Activated naive CD8-positive, alpha-beta T cell treated with anti-CD3 and anti-CD28 coated beads for 36 hours (primary cell): ENCODE measurements at regions not wholly inside any gene's neighbourhood (a gene's known extent, or its start where the extent isn't known, plus 50 kb on each side); places are given as distances from the start of the nearest gene placed in this dataset.
"Not testable (repeated sequence)": the region's sequence is repeated elsewhere in the genome, so short reads cannot be mapped to it uniquely, and the experiment has no call there.

Experiments
- DNase-seq: peaks from one replicate; pipeline ENCODE4 v3.0.0; 2021
- H3K27ac Mint-ChIP-seq: one replicate; pipeline ENCODE4 v1.8.0; 2022; ENCODE audit warnings: mild to moderate bottlenecking, moderate library complexity, mixed read lengths
- H3K27me3 Mint-ChIP-seq: one replicate; pipeline ENCODE4 v1.8.0; 2022; ENCODE audit warnings: mild to moderate bottlenecking, mixed read lengths
- H3K36me3 Mint-ChIP-seq: one replicate; pipeline ENCODE4 v1.8.0; 2021; ENCODE audit warnings: mild to moderate bottlenecking, mixed read lengths
- H3K4me1 Mint-ChIP-seq: one replicate; pipeline ENCODE4 v1.8.0; 2021; ENCODE audit warnings: mixed read lengths
- H3K4me3 Mint-ChIP-seq: one replicate; pipeline ENCODE4 v1.8.0; 2022; ENCODE audit warnings: mild to moderate bottlenecking, moderate library complexity, mixed read lengths
- H3K9me3 Mint-ChIP-seq: one replicate; pipeline ENCODE4 v1.8.0; 2022; ENCODE audit warnings: mixed read lengths

DNA sequence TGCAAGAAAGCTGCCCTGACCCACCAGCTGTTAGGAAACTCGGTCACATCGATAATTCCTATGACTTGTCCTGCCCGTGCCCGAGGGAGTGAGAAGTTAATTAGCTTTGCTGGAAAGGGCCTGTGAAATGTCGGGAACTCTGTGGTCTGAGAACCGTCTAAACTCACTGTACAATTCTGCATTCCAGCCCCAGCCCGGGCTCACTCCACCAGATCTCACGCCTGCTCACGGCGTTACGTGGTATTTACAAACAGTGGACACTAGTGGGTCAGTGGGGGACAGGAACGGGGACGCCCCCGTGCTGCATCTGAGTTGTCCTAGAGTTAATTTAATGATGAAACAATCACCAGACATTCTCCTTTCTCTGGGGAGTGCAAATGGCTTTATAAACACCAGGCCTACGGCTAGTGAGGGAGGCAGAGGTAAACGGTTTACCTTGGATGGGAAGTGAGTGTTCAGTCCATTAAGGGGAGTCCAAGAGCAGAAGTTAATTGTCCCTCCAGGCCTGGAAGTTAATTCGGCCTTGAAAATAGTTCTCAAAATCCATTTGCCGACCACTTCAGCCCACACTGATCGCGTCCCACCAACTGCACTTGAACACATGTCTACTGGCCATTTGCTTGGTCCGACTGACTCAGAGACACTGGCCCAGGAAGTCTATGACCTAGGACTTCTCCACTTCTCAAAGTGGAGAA, 93.5 kb upstream of the MED13L start:
- Mint-ChIP-seq H3K4me3 (no peak overlapping the region), H3K27me3 (no peaks in the 10 kb centered on the region), H3K9me3 (peaks cover 3% of the 10 kb centered on the region), H3K27ac (no peak overlapping the region), H3K4me1 (peaks cover 2% of the 10 kb centered on the region), H3K36me3 (no peaks in the 10 kb centered on the region)
- no peak for DNase-seq

DNA sequence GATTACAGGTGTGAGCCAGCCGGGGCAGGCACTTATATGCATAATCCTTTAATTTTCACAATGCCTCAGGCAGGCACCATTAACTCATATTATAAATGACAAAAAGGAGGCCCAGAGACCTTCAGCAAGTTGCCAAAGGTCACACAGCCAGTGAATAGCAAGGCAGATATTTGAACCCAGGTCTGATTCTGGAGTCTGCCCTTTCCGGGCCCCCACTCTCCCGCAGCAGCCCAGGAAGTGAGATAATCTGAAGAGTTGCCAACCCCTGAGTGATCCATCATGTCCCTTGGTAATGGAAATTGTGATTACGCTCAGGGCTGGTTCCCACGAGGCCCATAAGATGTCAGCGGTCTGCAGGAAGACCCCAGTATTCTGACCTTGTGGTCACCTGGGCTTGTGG, 95.3 kb upstream of the MED13L start:
- Mint-ChIP-seq H3K4me3 (no peak overlapping the region), H3K4me1 (peaks cover 15% of the 10 kb centered on the region), H3K36me3 (no peaks in the 10 kb centered on the region), H3K9me3 (peaks cover 3% of the 10 kb centered on the region), H3K27ac (no peak overlapping the region), H3K27me3 (no peaks in the 10 kb centered on the region)
- no peak for DNase-seq

DNA sequence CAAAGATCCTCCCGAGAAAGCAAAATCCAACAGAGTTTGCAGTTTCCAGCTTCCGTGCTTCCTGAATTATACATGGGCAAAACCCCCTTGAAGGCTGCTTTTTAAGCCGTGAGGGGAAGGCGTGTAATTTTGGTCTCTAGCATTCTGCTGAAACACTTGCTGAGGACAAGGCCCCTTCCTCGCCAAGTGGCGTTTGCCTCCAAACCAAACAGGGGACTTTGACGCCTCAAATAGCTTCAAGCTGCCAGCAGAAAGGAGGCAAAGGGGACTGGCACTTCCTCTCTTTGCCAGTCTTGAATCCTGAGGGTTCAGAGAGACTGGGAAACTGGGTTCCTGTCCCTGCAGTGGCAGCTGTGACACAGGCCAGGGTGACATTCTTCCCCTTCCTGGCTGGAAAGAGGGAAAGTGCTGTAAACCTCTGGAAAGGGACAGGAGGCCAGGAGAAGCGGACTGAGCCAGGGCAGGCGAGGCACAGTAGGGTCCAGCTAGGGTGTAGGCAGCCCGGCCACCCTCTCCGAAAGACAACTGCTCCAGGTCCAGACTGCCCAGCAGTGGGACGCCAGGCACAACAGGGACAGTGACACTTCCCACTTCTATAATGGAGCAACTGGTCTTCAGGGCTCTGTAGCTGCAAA, 96.2 kb upstream of the MED13L start:
- H3K9me3 Mint-ChIP-seq, result peaks cover 3% of the 10 kb centered on the region
- no peaks in the 10 kb centered on the region for H3K36me3 Mint-ChIP-seq
- no peak overlapping the region for H3K4me3 Mint-ChIP-seq
- H3K27me3 Mint-ChIP-seq, result no peaks in the 10 kb centered on the region
- peaks cover 15% of the 10 kb centered on the region for H3K4me1 Mint-ChIP-seq
- no peak overlapping the region for H3K27ac Mint-ChIP-seq
- no peak for DNase-seq

DNA sequence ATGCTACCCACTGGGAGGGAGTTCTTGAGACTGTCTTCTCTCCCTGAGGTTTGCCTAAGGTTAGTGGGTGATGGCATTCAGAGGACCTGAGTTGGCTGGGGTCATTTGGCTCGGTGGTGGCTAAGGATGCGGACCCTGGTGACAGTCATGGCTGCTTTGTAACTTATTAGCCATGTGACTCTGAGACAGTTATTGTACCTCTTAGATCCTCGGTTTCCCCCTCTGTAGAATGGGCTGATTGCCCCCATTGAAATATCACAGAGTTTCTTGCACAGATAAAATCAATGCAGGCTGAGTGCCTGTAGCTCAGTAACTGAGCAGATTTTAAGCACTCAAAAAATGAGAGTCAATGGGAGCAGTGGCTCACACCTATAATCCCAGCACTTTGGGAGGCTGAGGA, 96.7 kb upstream of the MED13L start:
- H3K27me3 Mint-ChIP-seq, result no peaks in the 10 kb centered on the region
- DNase-seq, result no peak
- H3K36me3 Mint-ChIP-seq, result no peaks in the 10 kb centered on the region
- no peak overlapping the region for H3K27ac Mint-ChIP-seq
- H3K4me1 Mint-ChIP-seq, result peaks cover 15% of the 10 kb centered on the region
- H3K9me3 Mint-ChIP-seq, result peaks cover 3% of the 10 kb centered on the region
- H3K4me3 Mint-ChIP-seq, result no peak overlapping the region

DNA sequence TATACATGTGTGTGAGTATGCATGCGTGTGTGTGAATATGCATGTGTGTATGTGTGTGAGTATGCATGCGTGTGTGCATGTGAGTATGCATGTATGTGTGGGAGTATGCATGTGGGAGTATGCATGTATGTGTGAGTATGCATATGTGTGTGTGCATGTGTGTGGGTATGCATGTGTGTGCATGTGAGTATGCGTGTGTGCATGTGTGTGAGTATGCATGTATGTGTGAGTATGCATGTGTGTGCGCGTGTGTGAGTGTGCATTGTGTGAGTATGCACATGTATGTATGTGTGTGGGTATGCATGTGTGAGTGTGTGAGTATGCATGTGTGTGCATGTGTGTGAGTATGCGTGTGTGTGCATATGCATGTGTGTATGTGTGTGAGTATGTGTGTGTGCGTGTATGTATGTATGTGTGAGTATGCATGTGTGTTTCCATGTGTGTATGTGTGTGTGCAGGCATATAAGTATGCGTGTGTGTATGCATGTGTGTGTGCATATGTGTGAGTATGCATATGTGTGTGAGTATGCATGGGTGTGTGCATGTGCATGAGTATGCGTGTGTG, 97.9 kb upstream of the MED13L start:
- peaks cover 17% of the 10 kb centered on the region for H3K4me1 Mint-ChIP-seq
- no peak overlapping the region for H3K4me3 Mint-ChIP-seq
- H3K9me3 Mint-ChIP-seq, result peaks cover 3% of the 10 kb centered on the region
- H3K27me3 Mint-ChIP-seq, result no peaks in the 10 kb centered on the region
- no peak for DNase-seq
- no peak overlapping the region for H3K27ac Mint-ChIP-seq
- no peaks in the 10 kb centered on the region for H3K36me3 Mint-ChIP-seq

DNA sequence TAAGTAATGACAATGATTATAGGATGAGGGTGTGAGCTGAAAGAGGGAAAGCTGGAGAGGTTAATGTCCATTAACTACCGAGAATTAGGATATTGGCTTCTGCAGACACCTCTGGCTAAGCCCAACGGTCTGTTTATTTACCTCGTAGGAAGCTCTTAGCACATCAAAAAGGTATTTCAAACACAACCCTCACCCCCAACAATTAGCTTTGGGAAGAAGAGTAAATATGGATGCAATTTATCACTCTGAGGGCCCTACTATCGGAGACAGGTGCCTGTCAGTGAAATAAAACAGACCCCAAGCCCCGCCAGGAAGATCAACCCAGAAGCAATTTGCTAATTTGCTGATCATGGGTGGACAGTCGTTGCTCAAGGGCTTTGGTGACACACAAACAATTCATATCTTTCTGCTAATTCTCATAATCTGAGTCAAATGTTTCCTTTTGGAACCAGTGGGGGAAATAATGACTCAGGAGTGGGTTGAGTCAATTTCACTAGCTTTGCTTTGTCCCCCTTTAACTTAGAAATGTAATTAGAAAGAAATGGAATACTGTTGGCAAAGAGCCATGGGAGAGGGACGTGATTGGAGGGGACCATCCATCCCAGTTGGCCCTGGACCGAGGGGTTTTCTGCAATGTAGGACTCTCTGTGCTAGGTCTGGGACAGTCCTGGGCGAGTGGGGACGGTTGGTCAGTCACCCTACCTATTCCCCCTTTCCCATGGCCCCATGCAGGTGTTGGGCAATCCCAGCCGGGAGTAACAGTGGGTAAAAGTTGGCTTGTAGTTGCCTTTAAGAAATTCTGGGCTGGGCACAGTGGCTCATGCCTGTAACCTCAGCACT, 99.1 kb upstream of the MED13L start:
- Mint-ChIP-seq H3K36me3 (no peaks in the 10 kb centered on the region), H3K4me3 (no peak overlapping the region), H3K27me3 (no peaks in the 10 kb centered on the region), H3K27ac (no peak overlapping the region), H3K9me3 (peaks cover 3% of the 10 kb centered on the region), H3K4me1 (peaks cover 17% of the 10 kb centered on the region)
- no peak for DNase-seq

DNA sequence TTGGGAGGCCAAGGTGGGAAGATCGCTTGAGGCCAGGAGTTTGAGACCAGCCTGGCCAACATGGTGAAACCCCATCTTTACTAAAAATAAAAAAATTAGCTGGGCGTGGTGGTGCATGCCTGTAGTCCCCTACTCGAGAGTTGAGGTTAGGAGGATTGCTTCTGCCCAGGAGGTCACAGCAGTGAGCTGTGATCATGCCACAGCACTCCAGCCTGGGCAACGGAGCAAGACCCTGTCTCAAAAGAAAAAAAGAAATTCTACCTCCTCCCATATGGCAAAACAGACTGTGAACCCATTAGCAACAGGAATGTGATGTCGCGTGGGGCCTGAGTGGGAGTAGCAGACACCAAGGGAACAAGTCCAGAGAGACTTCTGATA, 99.7 kb upstream of the MED13L start:
- peaks cover 17% of the 10 kb centered on the region for H3K4me1 Mint-ChIP-seq
- H3K36me3 Mint-ChIP-seq, DNase-seq, H3K27ac Mint-ChIP-seq, H3K4me3 Mint-ChIP-seq, H3K27me3 Mint-ChIP-seq, H3K9me3 Mint-ChIP-seq: not testable (repeated sequence)

DNA sequence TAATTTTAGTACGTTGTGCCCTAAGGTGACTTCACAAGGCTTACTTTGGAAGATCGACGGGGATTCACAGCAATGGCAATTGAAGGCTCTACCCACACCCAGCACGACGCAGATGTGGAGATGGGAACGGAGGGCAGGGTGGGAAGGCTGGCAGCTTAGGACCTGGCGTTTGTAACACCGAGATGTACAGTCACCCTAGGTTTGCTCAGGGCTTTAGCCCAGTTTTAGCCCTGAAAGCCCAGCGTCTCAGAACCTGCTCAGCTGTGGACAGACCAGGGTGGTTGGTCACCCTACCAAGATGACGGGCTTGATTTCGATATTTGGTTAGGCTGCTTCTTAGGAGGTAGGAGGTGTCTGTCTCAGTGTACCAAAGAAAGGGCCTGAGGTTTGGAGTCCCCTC, 100.5 kb upstream of the MED13L start:
- H3K36me3 Mint-ChIP-seq, result no peaks in the 10 kb centered on the region
- H3K27ac Mint-ChIP-seq, result no peak overlapping the region
- H3K9me3 Mint-ChIP-seq, result peaks cover 3% of the 10 kb centered on the region
- DNase-seq, result no peak
- H3K4me1 Mint-ChIP-seq, result peaks cover 17% of the 10 kb centered on the region
- H3K27me3 Mint-ChIP-seq, result no peaks in the 10 kb centered on the region
- no peak overlapping the region for H3K4me3 Mint-ChIP-seq

DNA sequence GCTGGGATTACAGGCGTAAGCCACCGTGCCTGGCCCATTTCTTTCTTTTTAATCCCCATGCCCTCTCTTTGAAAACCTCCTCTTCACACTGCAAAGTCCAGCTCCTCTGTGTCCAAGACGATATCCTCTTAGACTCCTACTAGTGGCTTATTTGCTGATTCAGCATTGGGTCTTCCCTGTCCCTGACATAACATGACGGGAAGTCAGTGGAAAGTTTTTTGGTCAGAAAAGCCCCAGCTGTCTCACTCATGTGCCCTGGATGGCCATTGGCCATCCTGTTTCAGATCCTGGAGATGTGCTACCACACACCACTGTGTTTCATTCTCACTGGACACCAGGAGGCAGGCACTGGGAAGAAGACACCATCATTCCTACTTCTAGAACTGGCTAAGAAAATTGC, 102.6 kb upstream of the MED13L start:
- H3K36me3 Mint-ChIP-seq, result no peaks in the 10 kb centered on the region
- no peak overlapping the region for H3K27ac Mint-ChIP-seq
- no peak for DNase-seq
- no peak overlapping the region for H3K4me3 Mint-ChIP-seq
- H3K4me1 Mint-ChIP-seq, result peaks cover 20% of the 10 kb centered on the region
- peaks cover 3% of the 10 kb centered on the region for H3K9me3 Mint-ChIP-seq
- H3K27me3 Mint-ChIP-seq, result no peaks in the 10 kb centered on the region

DNA sequence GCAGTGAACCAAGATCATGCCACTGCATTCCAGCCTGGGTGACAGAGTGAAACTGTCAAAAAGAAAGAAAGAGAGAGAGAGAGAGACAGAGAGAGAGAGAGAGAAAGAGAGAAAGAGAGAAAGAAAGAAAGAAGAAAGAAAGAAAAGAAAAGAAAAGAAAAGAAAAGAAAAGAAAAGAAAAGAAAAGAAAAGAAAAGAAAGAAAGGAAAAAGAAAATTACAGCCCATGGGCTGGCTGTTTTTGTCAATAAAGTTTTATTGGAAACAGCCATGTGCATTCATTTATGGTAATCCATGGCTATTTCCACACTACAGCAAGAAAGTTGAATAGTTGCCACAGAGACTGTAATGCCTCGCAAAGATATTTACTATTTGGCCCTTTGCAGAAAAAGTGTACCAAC, 103.2 kb upstream of the MED13L start:
- H3K27ac Mint-ChIP-seq, DNase-seq, H3K36me3 Mint-ChIP-seq, H3K4me3 Mint-ChIP-seq, H3K27me3 Mint-ChIP-seq, H3K9me3 Mint-ChIP-seq: not testable (repeated sequence)
- H3K4me1 Mint-ChIP-seq, result peaks cover 21% of the 10 kb centered on the region

DNA sequence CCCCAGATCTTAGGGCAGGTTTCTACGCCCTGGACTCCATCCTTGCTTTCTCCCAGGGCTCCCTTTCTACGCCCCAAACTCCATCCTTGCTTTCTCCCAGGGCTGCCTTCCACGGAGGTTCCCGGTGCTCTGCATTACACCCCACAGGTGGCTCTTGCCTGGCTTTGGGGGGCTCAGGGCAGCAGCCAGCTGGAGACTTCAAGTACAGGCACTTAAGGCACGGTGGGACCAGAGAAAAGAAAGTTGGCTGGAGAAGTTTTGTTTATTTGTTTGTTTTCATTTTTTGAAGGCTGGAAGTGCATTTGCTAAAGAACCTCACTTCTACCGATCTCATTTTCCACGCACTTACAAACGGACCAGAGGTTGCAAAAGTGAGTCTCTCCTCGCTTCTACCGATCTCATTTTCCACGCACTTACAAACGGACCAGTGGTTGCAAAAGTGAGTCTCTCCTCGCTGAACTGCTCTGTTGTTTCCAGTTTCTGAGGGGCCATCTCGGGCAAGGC, 103.8 kb upstream of the MED13L start:
- Mint-ChIP-seq H3K36me3 (no peaks in the 10 kb centered on the region), H3K4me1 (peaks cover 16% of the 10 kb centered on the region), H3K4me3 (no peak overlapping the region), H3K27me3 (no peaks in the 10 kb centered on the region), H3K9me3 (no peaks in the 10 kb centered on the region), H3K27ac (no peak overlapping the region)
- no peak for DNase-seq

DNA sequence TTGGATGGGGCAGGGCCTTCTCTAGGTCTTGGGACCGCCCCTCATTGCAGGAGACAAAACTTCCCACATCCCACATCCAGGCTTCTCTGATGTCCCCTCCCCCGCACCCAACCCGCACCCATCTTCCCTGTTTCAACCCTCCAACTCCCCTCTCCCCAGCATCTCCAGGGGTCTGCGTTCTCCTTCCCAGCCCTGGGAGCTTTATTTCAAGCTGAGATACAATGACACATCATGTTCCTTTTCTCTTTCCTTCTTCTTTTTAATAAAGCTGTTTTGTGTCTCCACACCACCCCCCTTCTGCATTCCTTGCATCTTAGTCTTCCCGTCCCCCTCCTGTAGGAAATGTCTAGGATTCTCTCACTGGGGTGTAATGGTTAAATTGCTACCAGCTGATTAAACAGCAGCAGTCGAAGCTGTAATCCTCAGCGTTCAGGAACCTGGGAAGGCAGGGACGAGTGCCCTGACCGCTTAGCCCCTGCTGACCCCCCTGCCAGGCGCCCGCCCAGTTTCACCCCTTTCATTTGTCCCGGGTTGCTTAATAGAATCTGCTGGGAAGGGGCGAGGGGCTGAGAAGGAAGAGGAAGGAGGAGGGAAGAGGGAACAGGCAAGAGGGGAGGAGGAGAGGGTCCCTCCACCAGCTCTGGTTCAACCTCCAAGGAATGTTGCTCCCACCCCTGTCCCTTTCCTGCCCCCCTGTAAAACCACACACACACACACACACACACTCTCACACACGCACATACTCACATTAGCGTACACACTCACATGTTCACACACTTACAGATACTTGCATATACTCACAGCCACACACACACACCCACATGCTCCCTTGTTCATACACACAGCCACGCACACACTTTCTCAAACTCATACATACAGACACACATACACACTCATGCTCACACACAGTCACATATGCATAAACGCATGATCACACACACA, 104.5 kb upstream of the MED13L start:
- H3K4me3 Mint-ChIP-seq, result no peak overlapping the region
- H3K27ac Mint-ChIP-seq, result no peak overlapping the region
- no peaks in the 10 kb centered on the region for H3K36me3 Mint-ChIP-seq
- H3K4me1 Mint-ChIP-seq, result peaks cover 9% of the 10 kb centered on the region
- no peaks in the 10 kb centered on the region for H3K27me3 Mint-ChIP-seq
- DNase-seq, result no peak
- no peaks in the 10 kb centered on the region for H3K9me3 Mint-ChIP-seq

DNA sequence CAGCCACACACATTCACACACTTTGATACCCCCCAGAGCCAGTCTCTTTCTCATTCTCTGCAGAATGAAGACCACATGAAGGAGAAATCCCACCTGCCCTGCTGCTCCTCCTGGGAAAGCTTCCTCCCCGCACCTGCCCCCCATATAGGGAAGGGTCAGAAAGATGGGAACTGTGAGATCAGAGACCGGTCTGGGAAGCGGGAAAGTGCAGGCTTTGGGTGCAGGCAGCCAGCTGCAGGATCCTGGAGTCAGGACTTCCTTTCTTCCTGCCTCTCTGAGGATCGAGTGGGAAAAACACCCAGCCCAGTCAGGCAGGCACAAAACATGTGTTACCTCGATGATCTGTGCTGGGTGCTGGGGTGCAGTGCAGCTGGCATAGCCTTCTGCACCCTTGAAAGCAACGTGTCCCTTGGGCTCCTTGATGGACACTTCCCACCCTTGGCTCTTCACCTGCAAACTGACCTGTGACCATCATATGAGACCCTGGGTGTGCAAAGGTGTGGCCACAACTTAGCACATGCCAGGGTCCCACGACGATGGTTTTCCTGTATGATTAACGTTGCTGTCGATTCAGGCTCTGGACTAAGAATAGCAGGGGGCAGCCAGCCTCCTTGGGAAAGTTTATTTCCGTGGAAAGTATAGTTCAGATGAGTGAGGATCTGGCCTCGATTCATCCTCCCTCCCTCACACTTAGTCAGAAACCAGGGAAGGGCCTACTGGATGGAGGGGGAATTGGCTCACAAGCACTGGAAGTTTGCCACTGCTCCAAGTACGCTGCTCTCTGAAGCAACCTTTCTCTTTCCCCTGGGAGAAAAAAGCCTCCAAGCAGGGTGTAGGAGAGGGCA, 105.4 kb upstream of the MED13L start:
- H3K36me3 Mint-ChIP-seq, result no peaks in the 10 kb centered on the region
- H3K4me1 Mint-ChIP-seq, result peaks cover 6% of the 10 kb centered on the region
- H3K4me3 Mint-ChIP-seq, result no peak overlapping the region
- no peaks in the 10 kb centered on the region for H3K27me3 Mint-ChIP-seq
- H3K9me3 Mint-ChIP-seq, result no peaks in the 10 kb centered on the region
- no peak for DNase-seq
- H3K27ac Mint-ChIP-seq, result no peak overlapping the region

DNA sequence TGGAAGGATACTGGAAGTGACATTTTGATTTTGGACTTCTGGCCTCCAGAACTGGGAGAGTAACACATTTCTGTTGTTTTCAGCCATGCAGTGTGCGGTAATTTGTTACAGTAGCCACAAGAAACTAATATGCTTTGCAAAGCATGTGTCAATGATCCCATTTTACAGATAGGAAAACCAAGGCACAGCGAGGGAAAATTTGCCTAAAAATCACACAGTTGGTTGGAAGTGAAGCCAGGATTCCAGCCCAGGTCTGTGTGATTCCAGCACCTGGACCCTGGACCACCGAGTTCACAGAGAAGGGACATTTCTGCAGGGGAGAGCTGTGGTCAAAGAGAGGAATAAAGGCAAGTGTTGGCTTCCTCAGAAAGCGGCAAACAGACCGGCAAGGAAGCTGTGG, 106.7 kb upstream of the MED13L start:
- H3K4me1 Mint-ChIP-seq, result peaks cover 6% of the 10 kb centered on the region

More for the DNA sequence above, 106.7 kb upstream of the MED13L start:
- H3K9me3 Mint-ChIP-seq, result no peaks in the 10 kb centered on the region
- H3K27me3 Mint-ChIP-seq, result no peaks in the 10 kb centered on the region
- no peak overlapping the region for H3K27ac Mint-ChIP-seq
- no peak for DNase-seq
- no peak overlapping the region for H3K4me3 Mint-ChIP-seq
- no peaks in the 10 kb centered on the region for H3K36me3 Mint-ChIP-seq
